ENCODE measurements at regions not wholly inside any gene's neighbourhood (a gene's known extent, or its start where the extent isn't known, plus 50 kb on each side); places are given as distances from the start of the nearest gene placed in this dataset.

- ATAC-seq: no peak
- TF ChIP-seq ESRRG (CRISPR knock-in tag; IDR thresholded peaks at IDR 0.05) (no peak), PATZ1 (CRISPR knock-in tag; IDR thresholded peaks at IDR 0.05; ENCODE audit: borderline replicate concordance) (no peak), CSRNP3 (CRISPR knock-in tag; IDR thresholded peaks at IDR 0.05) (no peak)
These were observed 129.9 kb downstream of the BUD13 start for GRCh38 chr11:116642902-116643301.

- no peak for ATAC-seq
- no peak for TF ChIP-seq CSDC2 (CRISPR knock-in tag; IDR thresholded peaks at IDR 0.05)
- TF ChIP-seq GLIS3 (CRISPR knock-in tag; IDR thresholded peaks at IDR 0.05): no peak
- TF ChIP-seq TSHZ2 (CRISPR knock-in tag; IDR thresholded peaks at IDR 0.05): no peak
- TF ChIP-seq ZNF8 (CRISPR knock-in tag; IDR thresholded peaks at IDR 0.05): no peak
- no peak for TF ChIP-seq ESRRG (CRISPR knock-in tag; IDR thresholded peaks at IDR 0.05)
- no peak for TF ChIP-seq BACH2 (CRISPR knock-in tag; IDR thresholded peaks at IDR 0.05; ENCODE audit: borderline replicate concordance)
- TF ChIP-seq RARB (CRISPR knock-in tag; IDR thresholded peaks at IDR 0.05): no peak
- TF ChIP-seq SNAI2 (CRISPR knock-in tag; IDR thresholded peaks at IDR 0.05): no peak
- TF ChIP-seq PPARA (CRISPR knock-in tag; IDR thresholded peaks at IDR 0.05; ENCODE audit: borderline replicate concordance): no peak
- TF ChIP-seq PATZ1 (CRISPR knock-in tag; IDR thresholded peaks at IDR 0.05; ENCODE audit: borderline replicate concordance): no peak
- no peak for TF ChIP-seq CSRNP3 (CRISPR knock-in tag; IDR thresholded peaks at IDR 0.05)
- no peak for TF ChIP-seq ZNF70 (CRISPR knock-in tag; IDR thresholded peaks at IDR 0.05)
- TF ChIP-seq POU6F1 (CRISPR knock-in tag; IDR thresholded peaks at IDR 0.05; ENCODE audit: borderline replicate concordance, low read depth): no peak
- no peak for TF ChIP-seq CREB5 (CRISPR knock-in tag; IDR thresholded peaks at IDR 0.05; ENCODE audit: low read depth)
- TF ChIP-seq TOX (CRISPR knock-in tag; IDR thresholded peaks at IDR 0.05; ENCODE audit: borderline replicate concordance): no peak
- TF ChIP-seq ZFP3 (CRISPR knock-in tag; IDR thresholded peaks at IDR 0.05): no peak
- no peak for TF ChIP-seq ZC3H10 (CRISPR knock-in tag; IDR thresholded peaks at IDR 0.05)
- no peak for TF ChIP-seq OSR1 (CRISPR knock-in tag; IDR thresholded peaks at IDR 0.05)
- TF ChIP-seq ZFP30 (CRISPR knock-in tag; IDR thresholded peaks at IDR 0.05): no peak
These were observed 130.3 kb downstream of the BUD13 start for GRCh38 chr11:116642481-116642880.
